Left lobe of liver (tissue), 2 donors: ENCODE measurements at regions not wholly inside any gene's neighbourhood (a gene's known extent, or its start where the extent isn't known, plus 50 kb on each side); places are given as distances from the start of the nearest gene placed in this dataset.
A peak's percentile ranks its signal among the peaks of the same experiment; 100 is the strongest.
"Not testable (repeated sequence)": the region's sequence is repeated elsewhere in the genome, so short reads cannot be mapped to it uniquely, and the experiment has no call there.

Experiments used
- ATAC-seq: fragments of 200-7000 bp; cut with Tn5 transposase; one replicate; pipeline ENCODE4 v1.9.1; 2020; ENCODE audit warnings: mild to moderate bottlenecking, moderate library complexity
- DNase-seq: peaks from one replicate; pipeline ENCODE4 v3.0.0-alpha.2; 2020; ENCODE audit warnings: low spot score
- donor health status: DM: no; HTN: no; CAD: no; lungs with moderate emphysema.
- donor health status: DM: no; HTN: yes; CAD: no.

GRCh38 chr2:126952216-126952615 is 53.5 kb downstream of the TEX51 start:
- ATAC-seq: no peak
- DNase-seq: no peak

- DNase-seq (no peak), ATAC-seq (no peak)
Observed at GRCh38 chr2:126953483-126953882, 54.8 kb downstream of the TEX51 start.

- ATAC-seq (no peak), DNase-seq (no peak)
Observed at GRCh38 chr2:126954831-126955230, 56.1 kb downstream of the TEX51 start.

- not testable (repeated sequence) for DNase-seq, ATAC-seq
Observed at GRCh38 chr2:126956773-126957172, 58.1 kb downstream of the TEX51 start.

- ATAC-seq (no peak), DNase-seq (no peak)
Observed at GRCh38 chr2:126963390-126963789, 64.7 kb downstream of the TEX51 start.

- no peak for ATAC-seq
Observed at GRCh38 chr2:126966601-126967000, 67.9 kb downstream of the TEX51 start.

GRCh38 chr2:126970583-126970982 is 71.9 kb downstream of the TEX51 start:
- ATAC-seq (no peak), DNase-seq (no peak)

More at GRCh38 chr2:126966601-126967000, 67.9 kb downstream of the TEX51 start:
- DNase-seq: no peak

GRCh38 chr2:126971162-126971480 is 72.4 kb downstream of the TEX51 start:
- no peak for DNase-seq
- no peak for ATAC-seq

- DNase-seq (peak; percentile 93), ATAC-seq (peak; percentile 92)
Observed at GRCh38 chr2:126971481-126972278, 73.0 kb downstream of the TEX51 start.

- no peak for ATAC-seq
- no peak for DNase-seq
Observed at GRCh38 chr2:126972279-126972626, 73.6 kb downstream of the TEX51 start.

GRCh38 chr2:126973745-126974144 is 75.1 kb downstream of the TEX51 start:
- ATAC-seq: no peak
- DNase-seq: no peak

- no peak for DNase-seq
- no peak for ATAC-seq
Observed at GRCh38 chr2:126975671-126976655, 77.3 kb downstream of the TEX51 start.

- DNase-seq (no peak), ATAC-seq (no peak)
Observed at GRCh38 chr2:126976721-126977328, 78.1 kb downstream of the TEX51 start.

- no peak for ATAC-seq
Observed at GRCh38 chr2:126978333-126978732, 79.6 kb downstream of the TEX51 start.

GRCh38 chr2:126979039-126980003 is 80.6 kb downstream of the TEX51 start:
- no peak for DNase-seq
- ATAC-seq: no peak

More at GRCh38 chr2:126978333-126978732, 79.6 kb downstream of the TEX51 start:
- no peak for DNase-seq

GRCh38 chr2:126981476-126981875 is 82.8 kb downstream of the TEX51 start:
- ATAC-seq (no peak), DNase-seq (no peak)

GRCh38 chr2:126982935-126983334 is 84.2 kb downstream of the TEX51 start:
- DNase-seq (no peak), ATAC-seq (peak; percentile 48)

- DNase-seq (no peak), ATAC-seq (no peak)
Observed at GRCh38 chr2:126986631-126987187, 88.0 kb downstream of the TEX51 start.

- ATAC-seq (no peak), DNase-seq (no peak)
Observed at GRCh38 chr2:126988482-126988881, 89.8 kb downstream of the TEX51 start.

- not testable (repeated sequence) for DNase-seq, ATAC-seq
Observed at GRCh38 chr2:126989064-126989463, 90.4 kb downstream of the TEX51 start.
